Fibroblast of skin of left biceps (primary cell): ENCODE measurements at regions not wholly inside any gene's neighbourhood (a gene's known extent, or its start where the extent isn't known, plus 50 kb on each side); places are given as distances from the start of the nearest gene placed in this dataset.
"Not testable (repeated sequence)": the region's sequence is repeated elsewhere in the genome, so short reads cannot be mapped to it uniquely, and the experiment has no call there.

Source experiments
- DNase-seq, 2 experiments: peaks; one replicate each; pipeline ENCODE4 v3.0.0-alpha.2; 2013; ENCODE audit warnings: low read depth in 2 of 2

- DNase-seq: no peak
Observed at GRCh38 chr7:20520530-20520929, 94.9 kb upstream of the ABCB5 start.

GRCh38 chr7:20521243-20521642 lies 94.2 kb upstream of the ABCB5 start:
- DNase-seq: no peak

- no peak for DNase-seq
Observed at GRCh38 chr7:20529260-20529659, 86.2 kb upstream of the ABCB5 start.

- DNase-seq: no peak
Observed at GRCh38 chr7:20532890-20533289, 82.6 kb upstream of the ABCB5 start.

GRCh38 chr7:20534543-20534942 lies 80.9 kb upstream of the ABCB5 start:
- no peak for DNase-seq

- DNase-seq: no peak
Observed at GRCh38 chr7:20535541-20535940, 79.9 kb upstream of the ABCB5 start.

GRCh38 chr7:20539201-20539600 lies 76.3 kb upstream of the ABCB5 start:
- DNase-seq: no peak

GRCh38 chr7:20541608-20542349 lies 73.7 kb upstream of the ABCB5 start:
- no peak for DNase-seq

- no peak for DNase-seq
Observed at GRCh38 chr7:20542594-20542993, 72.9 kb upstream of the ABCB5 start.

- no peak for DNase-seq
Observed at GRCh38 chr7:20543500-20543899, 72.0 kb upstream of the ABCB5 start.

GRCh38 chr7:20545016-20545415 lies 70.5 kb upstream of the ABCB5 start:
- no peak for DNase-seq

GRCh38 chr7:20546958-20547357 lies 68.5 kb upstream of the ABCB5 start:
- not testable (repeated sequence) for DNase-seq

- DNase-seq: no peak
Observed at GRCh38 chr7:20554072-20554471, 61.4 kb upstream of the ABCB5 start.

- DNase-seq: no peak
Observed at GRCh38 chr7:20556091-20556490, 59.4 kb upstream of the ABCB5 start.

- DNase-seq: no peak
Observed at GRCh38 chr7:20557116-20557515, 58.4 kb upstream of the ABCB5 start.

- DNase-seq: no peak
Observed at GRCh38 chr7:20558963-20559716, 56.3 kb upstream of the ABCB5 start.

- no peak for DNase-seq
Observed at GRCh38 chr7:20559883-20560282, 55.6 kb upstream of the ABCB5 start.

GRCh38 chr7:20560325-20561180 lies 54.9 kb upstream of the ABCB5 start:
- DNase-seq: no peak

GRCh38 chr7:20561466-20561865 lies 54.0 kb upstream of the ABCB5 start:
- no peak for DNase-seq

- DNase-seq: no peak
Observed at GRCh38 chr7:20561908-20562307, 53.6 kb upstream of the ABCB5 start.

- no peak for DNase-seq
Observed at GRCh38 chr7:20562461-20562860, 53.0 kb upstream of the ABCB5 start.
